GM18861 (cell line): ENCODE measurements at regions not wholly inside any gene's neighbourhood (a gene's known extent, or its start where the extent isn't known, plus 50 kb on each side); places are given as distances from the start of the nearest gene placed in this dataset.
"Not testable (repeated sequence)": the region's sequence is repeated elsewhere in the genome, so short reads cannot be mapped to it uniquely, and the experiment has no call there.

Experiments used
- ATAC-seq: cut with Tn5 transposase; IDR thresholded peaks from one replicate; pipeline ENCODE4 v1.9.1; 2021; ENCODE audit not compliant: unreplicated experiment

DNA sequence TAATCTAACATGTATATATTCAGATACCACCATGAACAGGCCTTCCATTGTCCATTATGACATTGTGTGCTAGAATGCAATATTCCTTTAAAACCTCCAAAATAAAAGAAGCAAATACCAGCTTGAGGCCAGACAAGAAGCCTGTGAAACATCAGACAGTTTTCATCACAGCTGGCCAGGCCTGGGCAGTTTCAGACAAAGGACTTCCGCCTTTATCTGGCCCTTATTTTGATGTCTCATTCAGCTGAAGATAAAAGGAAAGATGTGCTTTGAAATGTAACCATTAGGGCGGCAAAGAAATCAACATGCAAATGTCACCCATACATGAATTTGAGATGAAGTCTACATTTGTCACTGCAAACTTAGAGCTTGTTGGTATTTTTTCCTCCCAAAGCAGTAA lies 737.5 kb downstream of the KCNJ2 start:
- no peak for ATAC-seq

DNA sequence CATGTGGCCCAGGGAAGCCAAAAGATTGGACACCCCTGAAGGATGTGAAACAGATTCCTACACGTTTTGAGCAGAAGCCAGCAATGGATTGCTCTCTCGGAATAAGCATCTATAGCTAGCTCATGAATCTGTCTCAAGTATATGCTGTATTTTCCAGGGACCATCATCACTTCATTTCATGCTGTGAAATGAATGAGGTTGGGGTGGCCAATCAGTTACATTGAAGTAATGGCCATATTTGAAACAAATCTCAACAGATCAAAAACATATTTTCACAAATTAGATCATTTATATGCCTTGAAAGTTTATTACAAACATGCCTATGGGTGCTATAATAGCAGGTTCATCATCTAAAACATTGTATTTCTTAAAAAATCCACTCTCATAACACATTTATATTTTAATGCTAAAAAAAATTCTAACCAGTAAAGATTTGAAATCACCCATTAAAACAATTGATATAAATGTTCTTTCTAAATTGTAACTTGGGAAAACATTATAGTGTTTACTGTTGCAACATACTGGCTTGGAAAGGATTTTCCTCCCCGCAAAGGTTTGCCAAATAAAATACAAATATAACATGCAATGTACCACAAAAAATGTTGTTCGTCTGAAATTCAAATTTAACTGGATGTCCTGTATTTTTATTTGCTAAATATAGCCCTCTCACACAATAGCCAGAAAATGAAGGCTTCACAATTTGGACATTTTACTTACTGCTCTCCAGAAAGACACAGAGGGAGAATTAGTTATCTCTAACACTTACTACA lies 743.6 kb downstream of the KCNJ2 start:
- ATAC-seq = no peak

DNA sequence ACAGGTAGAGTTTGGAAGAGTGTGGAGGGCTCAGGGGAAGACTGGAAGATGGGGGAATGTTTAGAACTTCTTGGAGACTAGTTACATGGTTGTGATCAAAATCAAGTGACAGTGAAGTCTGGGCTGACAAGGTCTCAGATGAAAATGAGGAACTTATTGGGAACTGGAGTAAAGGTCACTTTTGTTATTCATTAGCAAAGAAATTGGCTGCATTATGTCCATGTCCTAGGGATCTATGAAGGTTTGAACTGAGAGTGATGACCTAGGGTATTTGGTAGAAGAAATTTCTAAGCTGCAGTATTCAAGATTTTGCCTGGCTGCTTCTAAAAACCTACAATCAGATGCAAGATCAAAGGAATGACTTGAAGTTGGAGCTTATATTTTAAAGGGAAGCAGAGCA lies 747.1 kb downstream of the KCNJ2 start:
- ATAC-seq = no peak

DNA sequence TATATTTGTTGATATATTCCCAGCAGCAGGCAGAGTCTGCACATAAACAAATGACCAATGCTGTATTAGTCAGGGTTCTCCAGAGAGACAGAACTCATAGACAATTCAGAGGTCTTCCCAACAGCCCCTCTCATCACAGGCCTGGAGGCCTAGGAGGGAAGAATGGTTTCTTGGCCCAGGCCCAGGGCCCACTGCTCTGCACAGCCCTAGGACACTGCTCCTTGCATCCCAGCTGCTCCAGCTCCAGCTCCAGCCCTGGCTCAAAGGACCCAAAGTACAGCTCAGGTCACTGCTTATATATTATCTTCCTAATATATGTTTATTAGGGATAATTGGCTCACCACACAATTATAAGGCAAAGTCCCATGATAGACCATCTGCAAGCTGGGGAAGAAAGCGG lies 749.9 kb downstream of the KCNJ2 start:
- no peak for ATAC-seq

DNA sequence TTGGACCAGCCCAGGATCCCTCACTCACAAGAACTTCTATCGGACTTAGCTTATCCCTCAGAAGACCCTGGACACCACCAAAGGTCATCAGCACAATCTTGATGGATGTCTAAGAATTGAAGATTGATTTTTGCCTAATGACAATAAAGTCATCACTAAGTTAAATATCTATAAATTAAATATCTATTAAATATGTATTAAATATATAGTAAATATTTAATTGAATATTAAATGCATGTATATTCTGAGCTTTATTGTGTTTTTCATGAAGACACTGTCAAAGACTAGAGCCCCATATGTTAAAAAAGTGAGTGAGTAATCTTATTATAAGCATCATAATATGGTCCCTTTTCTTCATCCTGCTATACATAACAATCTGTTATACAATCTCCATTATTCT lies 751.1 kb downstream of the KCNJ2 start:
- no peak for ATAC-seq

DNA sequence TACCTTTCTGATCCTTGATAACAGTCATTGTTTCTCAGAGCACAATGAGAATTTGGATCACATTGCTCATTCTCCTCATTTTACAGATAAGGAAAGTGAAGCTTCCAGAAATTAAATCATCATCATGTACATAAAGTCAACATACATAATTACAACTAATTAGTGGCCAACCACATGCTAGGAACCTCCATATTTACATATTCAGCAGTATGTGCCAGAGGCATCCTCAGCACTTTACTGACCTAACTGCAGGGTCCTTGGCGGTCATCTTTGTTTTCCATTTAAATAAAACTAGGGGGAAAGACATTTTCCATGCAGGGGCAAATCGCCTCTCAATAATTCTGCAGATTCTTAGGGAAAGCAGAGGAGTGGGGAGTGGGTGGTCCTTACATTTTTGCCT lies 752.9 kb downstream of the KCNJ2 start:
- ATAC-seq = no peak

DNA sequence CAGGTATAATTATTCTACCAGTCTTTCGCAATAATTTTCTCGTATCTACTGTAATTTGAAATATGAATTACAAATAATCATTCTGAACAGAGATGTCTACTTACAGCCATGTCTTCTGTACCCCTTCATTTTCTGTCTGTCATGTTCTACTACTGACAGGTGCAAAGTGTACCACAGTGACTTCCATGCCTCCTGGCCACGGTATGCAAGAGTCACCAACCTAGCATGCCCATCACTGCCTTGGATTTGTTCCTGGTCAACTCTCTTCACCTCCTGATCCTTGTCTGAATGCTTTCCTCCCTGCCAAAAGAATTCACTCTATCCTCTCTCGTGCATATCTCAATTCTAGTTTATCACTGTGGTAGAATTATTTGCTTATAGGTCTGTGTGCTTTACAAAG lies 755.4 kb downstream of the KCNJ2 start:
- ATAC-seq = no peak

DNA sequence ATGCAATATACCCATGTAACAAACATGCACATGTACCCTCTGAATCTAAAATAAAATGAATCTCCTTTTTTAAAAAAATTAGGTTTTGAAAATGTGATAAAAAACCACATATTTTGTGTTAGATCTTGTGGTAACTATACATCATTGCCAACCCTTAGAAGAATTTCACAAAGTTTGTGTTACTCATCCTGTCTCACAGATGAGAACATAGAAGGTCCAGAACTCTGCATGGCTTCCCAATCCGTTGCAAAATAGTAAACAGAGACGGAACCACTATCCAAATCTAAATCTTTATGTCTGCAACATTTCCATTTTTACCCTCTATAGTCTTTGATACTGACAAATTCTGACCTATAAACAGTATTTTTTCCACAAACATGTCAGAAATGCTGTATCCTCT lies 759.9 kb downstream of the KCNJ2 start:
- no peak for ATAC-seq

DNA sequence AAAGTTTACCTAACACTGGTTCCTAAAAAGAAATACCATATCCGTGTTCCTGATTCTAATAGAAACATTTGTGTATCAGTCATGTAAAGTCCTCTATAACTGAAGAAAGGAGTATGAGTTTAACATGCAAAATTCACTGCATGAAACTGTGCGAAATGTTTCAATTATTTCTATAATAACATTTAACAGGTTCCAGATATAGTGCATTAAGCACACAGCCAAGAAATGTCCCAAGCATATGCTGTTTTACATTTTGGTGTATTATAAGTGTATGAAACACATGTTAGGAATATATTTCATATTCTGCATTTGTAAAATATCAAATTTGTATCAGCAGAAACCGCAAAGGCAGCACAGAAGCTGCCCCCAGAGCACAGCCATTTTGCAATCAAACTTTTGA lies 764.9 kb downstream of the KCNJ2 start:
- ATAC-seq = no peak

DNA sequence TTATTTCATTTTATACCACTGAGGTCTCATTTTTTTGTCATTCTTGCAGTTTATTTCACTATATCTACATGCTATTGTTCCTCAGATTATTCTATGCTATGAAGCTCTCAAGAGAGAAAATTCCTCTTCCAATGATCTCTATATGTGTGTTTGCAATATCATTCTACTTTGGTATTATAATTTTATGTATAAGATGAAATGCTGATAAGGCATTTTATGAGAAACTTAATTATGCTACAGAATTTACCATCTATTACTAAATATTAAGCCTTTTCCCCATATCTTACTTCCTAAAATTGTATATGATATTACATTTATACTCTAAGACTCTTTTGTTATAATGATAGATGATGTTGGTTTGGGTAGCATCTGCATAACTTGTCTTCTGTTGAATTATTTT lies 765.5 kb downstream of the KCNJ2 start:
- ATAC-seq = no peak

DNA sequence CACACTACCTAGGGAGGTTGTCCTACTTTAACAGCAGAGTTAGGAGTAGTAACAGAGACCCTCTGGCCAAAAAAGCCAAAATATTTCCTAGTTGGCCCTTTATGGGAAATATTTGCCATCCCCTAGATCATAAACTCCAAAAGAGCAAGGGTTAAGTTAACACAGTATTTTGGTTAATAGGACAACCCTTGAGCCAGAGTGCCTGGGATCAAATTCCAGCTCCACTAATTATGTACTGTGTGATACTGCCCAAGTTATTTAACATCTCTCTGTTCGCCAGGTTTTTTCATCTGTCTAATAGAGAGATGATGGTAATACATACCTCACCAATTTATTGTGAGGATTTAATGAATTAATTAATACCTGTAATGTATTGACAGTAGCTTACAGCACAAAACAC lies 767.4 kb downstream of the KCNJ2 start:
- no peak for ATAC-seq

DNA sequence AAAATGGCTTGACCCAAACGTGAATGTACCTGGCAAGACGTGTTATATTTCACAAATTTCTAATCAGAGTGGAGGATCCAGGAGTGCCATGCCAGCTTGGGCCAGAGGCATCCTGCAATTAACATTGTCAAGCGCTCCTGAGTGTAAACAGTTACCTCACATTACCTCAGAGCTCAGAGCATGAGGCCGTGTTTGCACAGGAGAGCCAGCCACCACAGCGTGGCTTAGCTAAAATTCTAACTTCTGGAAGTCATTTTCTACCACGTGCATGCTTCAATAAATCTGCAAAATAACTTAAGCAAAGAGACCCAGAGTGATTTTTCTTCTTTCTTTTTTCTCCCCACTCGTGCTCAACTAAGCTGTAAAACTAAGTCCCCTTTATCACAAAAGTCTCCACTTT lies 769.0 kb downstream of the KCNJ2 start:
- no peak for ATAC-seq

DNA sequence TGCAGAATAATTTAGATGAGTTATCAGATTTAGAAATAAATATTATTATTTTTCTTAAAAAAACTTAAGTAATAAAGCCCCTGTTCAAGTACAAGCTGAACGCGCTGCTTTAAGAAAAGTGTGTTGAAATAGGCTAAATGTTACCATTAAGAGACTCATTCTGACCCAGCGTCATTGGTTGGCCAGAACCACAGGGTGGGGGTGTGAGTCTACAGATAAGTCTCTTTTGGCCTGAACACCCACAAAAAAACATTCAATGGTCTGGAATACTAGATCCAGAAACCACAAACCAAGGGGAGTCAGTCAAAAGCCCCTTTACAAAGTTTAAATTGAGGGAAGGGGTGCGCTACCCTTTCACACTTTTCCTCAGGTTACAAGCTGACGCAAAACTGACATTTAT lies 776.1 kb downstream of the KCNJ2 start:
- no peak for ATAC-seq

DNA sequence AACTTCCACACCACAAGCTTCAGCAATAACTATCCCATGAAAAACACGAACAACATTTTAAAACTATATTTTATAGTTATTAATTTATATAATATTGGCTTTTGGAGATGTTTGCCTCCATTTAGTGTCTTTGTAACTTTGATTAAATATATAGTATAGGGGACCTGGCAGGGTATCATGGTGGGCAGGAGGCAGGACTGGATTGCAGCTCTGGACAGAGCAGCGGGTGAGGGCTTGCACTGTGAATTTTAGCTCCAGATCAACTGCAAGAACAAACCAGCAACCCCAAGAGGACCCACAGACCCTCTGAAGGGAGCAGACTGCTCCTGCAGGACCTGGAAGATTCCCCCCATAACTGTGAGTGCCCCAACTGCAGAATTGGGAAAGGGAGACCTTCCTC lies 777.9 kb downstream of the KCNJ2 start:
- ATAC-seq = no peak

DNA sequence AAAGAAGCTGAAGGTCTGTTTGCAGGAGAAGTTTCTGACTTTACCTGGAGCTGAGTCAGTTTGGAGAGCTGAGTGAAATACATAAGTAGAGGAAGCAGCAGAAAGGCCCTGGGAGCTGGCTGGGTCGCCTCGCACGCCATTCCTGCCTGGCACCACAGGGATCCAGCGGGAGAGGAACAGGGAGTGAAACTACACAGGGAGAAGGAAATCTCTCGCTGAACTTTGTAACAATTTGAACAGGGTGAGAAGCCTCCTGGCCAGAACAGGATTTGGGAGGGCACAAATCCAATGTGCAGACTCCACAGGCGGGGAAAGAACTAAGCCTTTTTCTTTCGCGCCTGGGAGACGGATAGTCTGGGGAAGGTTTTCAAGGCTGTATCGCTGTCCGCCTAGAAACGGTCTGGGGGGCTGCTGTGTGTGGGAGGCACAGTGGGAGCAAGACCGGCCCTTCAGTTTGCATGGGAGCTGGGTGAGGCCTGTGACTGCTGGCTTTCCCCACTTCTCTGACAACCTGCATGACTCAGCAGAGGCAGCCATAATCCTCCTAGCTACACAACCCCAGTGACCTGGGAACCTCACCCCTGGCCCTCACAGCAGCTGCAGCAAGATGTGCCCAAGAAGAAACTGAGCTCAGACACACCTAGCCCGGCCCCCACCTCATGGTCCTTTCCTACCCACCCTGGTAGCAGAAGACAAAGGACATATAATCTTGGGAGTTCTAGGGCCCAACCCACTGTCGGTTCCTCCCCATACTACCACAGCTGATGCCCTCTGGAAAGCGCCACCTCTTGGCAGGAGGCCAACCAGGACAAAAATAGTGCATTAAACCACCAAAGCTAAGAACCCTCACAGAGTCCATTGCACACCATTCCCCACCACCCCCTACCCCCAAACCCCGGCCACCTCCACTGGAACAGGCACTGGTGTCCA lies 778.6 kb downstream of the KCNJ2 start:
- no peak for ATAC-seq

DNA sequence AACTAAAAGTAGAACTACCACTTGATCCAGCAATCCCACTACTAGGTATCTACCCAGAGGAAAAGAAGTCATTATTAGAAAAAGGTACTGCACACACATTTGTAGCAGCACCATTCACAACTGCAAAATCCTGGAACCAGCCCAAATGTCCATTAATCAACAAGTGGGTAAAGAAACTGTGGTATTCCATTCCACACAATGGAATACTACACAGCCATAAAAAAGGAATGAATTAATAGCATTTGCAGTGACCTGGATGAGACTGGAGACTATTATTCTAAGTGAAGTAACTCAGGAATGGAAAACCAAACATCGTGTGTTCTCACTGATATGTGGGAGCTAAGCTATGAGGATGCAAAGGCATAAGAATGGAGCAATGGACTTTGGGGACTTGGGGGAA lies 783.8 kb downstream of the KCNJ2 start:
- not testable (repeated sequence) for ATAC-seq

DNA sequence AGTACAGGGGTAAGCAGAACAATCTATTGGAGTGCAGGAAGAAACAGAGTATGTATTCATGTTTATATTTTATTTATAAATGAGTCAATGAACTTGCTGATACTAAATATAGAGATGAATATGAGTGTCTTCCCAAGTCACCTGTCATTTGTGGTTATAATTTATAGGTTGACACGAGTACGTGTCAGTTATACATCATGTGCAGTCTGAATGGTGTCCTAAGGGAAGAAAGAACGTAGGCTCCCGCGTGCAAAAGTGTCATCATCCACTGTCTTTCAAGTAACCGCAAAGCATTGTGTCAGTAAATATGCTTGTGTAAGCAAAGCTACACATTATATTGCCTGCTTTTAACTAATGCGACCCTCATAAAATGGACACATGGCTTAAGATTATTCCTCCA lies 786.1 kb downstream of the KCNJ2 start:
- no peak for ATAC-seq

DNA sequence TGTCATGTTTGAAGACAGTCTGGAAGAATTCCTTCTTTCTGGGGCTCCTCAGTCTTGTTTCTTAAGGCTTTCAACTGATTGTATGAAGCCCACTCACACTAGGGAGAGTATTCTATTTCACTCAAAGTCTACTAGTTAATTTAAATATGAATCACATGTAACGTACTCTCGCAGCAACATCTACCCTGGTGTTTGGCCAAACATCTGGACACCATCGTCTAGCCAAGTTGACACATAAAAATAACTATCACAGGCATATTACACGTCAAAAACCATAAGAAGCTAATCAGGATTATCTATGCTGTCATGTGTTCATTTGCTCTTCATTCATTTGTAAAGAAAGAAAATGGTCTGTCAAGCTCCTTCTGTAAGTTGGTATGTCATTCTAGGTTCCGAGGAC lies 787.4 kb downstream of the KCNJ2 start:
- ATAC-seq = no peak

DNA sequence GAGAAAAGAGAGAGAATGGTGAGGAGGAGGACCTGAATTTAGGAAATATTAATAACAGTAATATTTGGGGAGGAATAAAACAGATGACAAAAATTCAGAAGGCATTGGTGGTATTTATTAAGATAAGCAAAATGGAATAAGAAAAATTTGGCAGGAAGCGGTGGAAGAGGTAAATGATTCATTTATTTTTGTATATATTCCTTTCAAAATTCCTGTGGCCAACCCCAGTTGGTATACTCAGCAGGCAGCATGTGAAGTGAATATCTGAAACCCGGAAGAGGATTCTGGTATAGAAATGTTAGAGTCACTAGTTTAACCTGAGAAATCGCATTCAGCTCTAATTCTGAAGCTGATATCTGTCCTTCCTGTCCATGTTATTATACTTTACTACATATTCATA lies 792.0 kb downstream of the KCNJ2 start:
- ATAC-seq = no peak

DNA sequence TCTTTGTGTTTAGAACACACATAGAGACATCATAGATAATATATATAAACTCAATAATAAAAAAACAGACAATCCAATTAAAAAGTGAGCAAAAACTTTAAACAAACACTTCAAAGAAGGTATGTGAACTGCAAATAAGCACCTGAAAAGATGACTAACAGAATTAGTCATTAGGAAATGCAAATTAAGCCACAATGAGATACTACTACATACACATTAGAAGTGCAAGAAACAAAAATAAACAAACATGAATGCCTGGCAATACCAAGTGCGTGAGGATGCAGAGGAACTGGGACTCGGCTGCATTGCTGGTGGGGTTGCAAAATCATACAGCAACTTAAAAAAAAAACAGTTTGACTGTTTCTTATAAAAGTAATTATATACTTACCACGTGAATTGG lies 799.0 kb downstream of the KCNJ2 start:
- ATAC-seq = no peak

DNA sequence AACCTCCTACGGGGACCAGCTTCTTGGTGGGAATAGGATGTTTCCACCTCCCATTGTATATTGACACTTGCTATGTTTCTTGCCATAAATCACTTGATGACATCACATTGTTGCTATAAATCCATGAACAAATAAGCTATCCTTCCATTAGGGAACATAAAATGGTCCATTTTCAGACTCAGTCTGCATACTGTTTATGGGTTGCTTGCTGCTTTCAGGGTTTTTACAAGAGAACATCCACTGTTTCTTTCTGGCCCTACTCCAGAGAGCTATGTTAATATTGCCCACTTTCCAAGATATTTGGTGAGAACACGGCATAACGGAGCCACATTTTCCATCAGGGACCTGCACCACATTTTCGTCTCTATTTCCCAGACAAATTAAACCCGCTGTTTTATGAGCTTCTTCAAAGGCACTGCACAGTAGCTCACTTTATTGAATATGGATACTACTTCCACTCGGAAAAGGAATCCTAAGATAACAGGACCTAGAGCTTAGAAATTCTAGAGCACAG lies 800.2 kb downstream of the KCNJ2 start:
- no peak for ATAC-seq

DNA sequence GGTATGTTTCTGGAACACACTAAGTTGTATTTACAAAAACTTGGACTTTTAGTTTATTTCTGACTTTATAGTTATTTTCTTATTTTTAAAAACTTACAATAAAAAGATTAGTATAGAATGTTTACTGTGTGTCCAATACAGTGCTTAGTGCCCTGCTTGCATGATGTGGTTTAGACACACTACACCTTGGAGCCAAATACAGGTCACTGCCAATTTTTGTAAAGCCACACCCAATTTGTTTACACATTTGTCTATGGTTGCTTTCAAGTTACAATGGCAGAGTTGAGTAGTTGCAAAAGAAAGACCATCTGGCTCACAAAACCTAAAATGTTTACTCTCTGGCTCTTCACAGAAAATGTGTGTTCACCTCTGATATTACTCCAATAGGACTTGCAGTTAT lies 807.1 kb downstream of the KCNJ2 start:
- no peak for ATAC-seq
